Keratinocyte (primary cell): ENCODE measurements at regions not wholly inside any gene's neighbourhood (a gene's known extent, or its start where the extent isn't known, plus 50 kb on each side); places are given as distances from the start of the nearest gene placed in this dataset.

Source experiments
- DNase-seq: peaks from one replicate; pipeline ENCODE4 v3.0.0-alpha.2; 2011; ENCODE audit warnings: low read depth, missing footprints, low spot score
- FAIRE-seq: peaks from 2 replicates; lab custom pipeline; 2011; peaks lifted over from hg19 to GRCh38; lab: Jason Lieb, UNC
- H2AFZ ChIP-seq: 2 replicates; pipeline ENCODE4 v1.6.0; 2012; ENCODE audit warnings: low read length, control low read depth, inconsistent platforms; ENCODE audit not compliant: control insufficient read depth
- H3K27ac ChIP-seq: 2 replicates; pipeline ENCODE4 v1.5.1; 2011; ENCODE audit warnings: low read length; ENCODE audit not compliant: control insufficient read depth, insufficient read depth
- H3K27me3 ChIP-seq: 3 replicates; pipeline ENCODE4 v1.6.0; 2011; ENCODE audit warnings: low read length; ENCODE audit not compliant: control insufficient read depth, insufficient read depth; ENCODE audit errors: extremely low read depth
- H3K36me3 ChIP-seq, 2 experiments: 2 replicates in 1 of 2; 3 replicates in 1 of 2; pipeline ENCODE4 v1.5.1; 2011; ENCODE audit warnings: low read length in 2 of 2, mild to moderate bottlenecking in 1 of 2; ENCODE audit not compliant: control insufficient read depth in 2 of 2, insufficient read depth in 2 of 2; ENCODE audit errors: extremely low read depth in 1 of 2
- H3K4me1 ChIP-seq: 3 replicates; pipeline ENCODE4 v1.5.1; 2011; ENCODE audit warnings: low read length; ENCODE audit not compliant: control insufficient read depth, insufficient read depth; ENCODE audit errors: extremely low read depth
- H3K4me2 ChIP-seq: 3 replicates; pipeline ENCODE4 v1.6.0; 2011; ENCODE audit warnings: low read depth, low read length; ENCODE audit not compliant: control insufficient read depth, insufficient read depth; ENCODE audit errors: extremely low read depth
- H3K4me3 ChIP-seq, 3 experiments: fragments of 200-600 bp in 1 of 3; sonication (generic) in 1 of 3; 2 replicates in 2 of 3; 3 replicates in 1 of 3; pipeline ENCODE4 v1.5.1; 2011 to 2016; ENCODE audit warnings: low read length in 3 of 3, mild to moderate bottlenecking in 3 of 3, control low read depth in 2 of 3, inconsistent platforms in 1 of 3, low read depth in 1 of 3, mixed read lengths in 1 of 3, mixed run types in 1 of 3, moderate library complexity in 1 of 3; ENCODE audit not compliant: control insufficient read depth in 2 of 3, insufficient read depth in 2 of 3; ENCODE audit errors: extremely low read depth in 1 of 3
- H3K79me2 ChIP-seq: 2 replicates; pipeline ENCODE4 v1.6.0; 2012; ENCODE audit warnings: low read length; ENCODE audit not compliant: control insufficient read depth, insufficient read depth
- H3K9ac ChIP-seq: 3 replicates; pipeline ENCODE4 v1.6.0; 2011; ENCODE audit warnings: low read length; ENCODE audit not compliant: control insufficient read depth, insufficient read depth; ENCODE audit errors: extremely low read depth
- H3K9me1 ChIP-seq: 3 replicates; pipeline ENCODE4 v1.6.0; 2011; ENCODE audit warnings: low read length; ENCODE audit not compliant: control insufficient read depth, insufficient read depth; ENCODE audit errors: extremely low read depth
- H3K9me3 ChIP-seq: 2 replicates; pipeline ENCODE4 v1.5.1; 2012; ENCODE audit warnings: low read depth, low read length; ENCODE audit not compliant: control insufficient read depth
- H4K20me1 ChIP-seq: 3 replicates; pipeline ENCODE4 v1.6.0; 2011; ENCODE audit warnings: low read length; ENCODE audit not compliant: control insufficient read depth, insufficient read depth; ENCODE audit errors: extremely low read depth
- EZH2 ChIP-seq: IDR thresholded peaks from one replicate; pipeline ENCODE4 v1.6.1; 2012; ENCODE audit warnings: inconsistent platforms, mild to moderate bottlenecking, low read length, moderate library complexity
- dilution Hi-C: fragments of 300-500 bp; cut with MboI; formaldehyde crosslinking; loops from one replicate; pipeline ENCODE4 v1.7.0; 2020; ENCODE audit warnings: low sequenced_read_pairs; ENCODE audit not compliant: extremely low pct_ligation_motif_present
- TF ChIP-seq, protein P1 (sequence below), 3 experiments: IDR thresholded peaks in 1 of 3; conservative IDR thresholded peaks in 1 of 3; optimal IDR thresholded peaks in 1 of 3; 2 replicates in 2 of 3; 3 replicates in 1 of 3; pipeline versions ENCODE3 to v1.5.1; 2011; ENCODE audit warnings: low read length in 3 of 3, mild to moderate bottlenecking in 3 of 3, moderate library complexity in 2 of 3, control low read depth in 1 of 3, inconsistent platforms in 1 of 3; ENCODE audit not compliant: insufficient read depth in 2 of 3; ENCODE audit errors: extremely low read depth in 1 of 3

- Histone ChIP-seq H3K9me3 (peaks cover 3% of the 10 kb centered on the region), H3K79me2 (no peaks in the 10 kb centered on the region), H3K9ac (no peak overlapping the region), H4K20me1 (no peaks in the 10 kb centered on the region), H2AFZ (no peak overlapping the region), H3K27me3 (no peaks in the 10 kb centered on the region), H3K36me3 (no peaks in the 10 kb centered on the region), H3K27ac (no peak overlapping the region), H3K4me3 (no peak overlapping the region), H3K4me1 (no peaks in the 10 kb centered on the region), H3K9me1 (no peaks in the 10 kb centered on the region), H3K4me2 (no peak overlapping the region)
- dilution Hi-C loops = no loop called here
- FAIRE-seq = no peak
- DNase-seq = no peak
- TF ChIP-seq, protein P1, sequence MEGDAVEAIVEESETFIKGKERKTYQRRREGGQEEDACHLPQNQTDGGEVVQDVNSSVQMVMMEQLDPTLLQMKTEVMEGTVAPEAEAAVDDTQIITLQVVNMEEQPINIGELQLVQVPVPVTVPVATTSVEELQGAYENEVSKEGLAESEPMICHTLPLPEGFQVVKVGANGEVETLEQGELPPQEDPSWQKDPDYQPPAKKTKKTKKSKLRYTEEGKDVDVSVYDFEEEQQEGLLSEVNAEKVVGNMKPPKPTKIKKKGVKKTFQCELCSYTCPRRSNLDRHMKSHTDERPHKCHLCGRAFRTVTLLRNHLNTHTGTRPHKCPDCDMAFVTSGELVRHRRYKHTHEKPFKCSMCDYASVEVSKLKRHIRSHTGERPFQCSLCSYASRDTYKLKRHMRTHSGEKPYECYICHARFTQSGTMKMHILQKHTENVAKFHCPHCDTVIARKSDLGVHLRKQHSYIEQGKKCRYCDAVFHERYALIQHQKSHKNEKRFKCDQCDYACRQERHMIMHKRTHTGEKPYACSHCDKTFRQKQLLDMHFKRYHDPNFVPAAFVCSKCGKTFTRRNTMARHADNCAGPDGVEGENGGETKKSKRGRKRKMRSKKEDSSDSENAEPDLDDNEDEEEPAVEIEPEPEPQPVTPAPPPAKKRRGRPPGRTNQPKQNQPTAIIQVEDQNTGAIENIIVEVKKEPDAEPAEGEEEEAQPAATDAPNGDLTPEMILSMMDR (optimal IDR thresholded peaks at IDR 0.05 in 1 of 3, IDR thresholded peaks at IDR 0.05 in 1 of 3, conservative IDR thresholded peaks at IDR 0.05 in 1 of 3; ENCODE audit: extremely low read depth in 1 of 3, insufficient read depth in 2 of 3, low read length in 3 of 3) = no peak
Measured at GRCh38 chrX:40373025-40373424, 207.7 kb upstream of the ATP6AP2 start.

DNA sequence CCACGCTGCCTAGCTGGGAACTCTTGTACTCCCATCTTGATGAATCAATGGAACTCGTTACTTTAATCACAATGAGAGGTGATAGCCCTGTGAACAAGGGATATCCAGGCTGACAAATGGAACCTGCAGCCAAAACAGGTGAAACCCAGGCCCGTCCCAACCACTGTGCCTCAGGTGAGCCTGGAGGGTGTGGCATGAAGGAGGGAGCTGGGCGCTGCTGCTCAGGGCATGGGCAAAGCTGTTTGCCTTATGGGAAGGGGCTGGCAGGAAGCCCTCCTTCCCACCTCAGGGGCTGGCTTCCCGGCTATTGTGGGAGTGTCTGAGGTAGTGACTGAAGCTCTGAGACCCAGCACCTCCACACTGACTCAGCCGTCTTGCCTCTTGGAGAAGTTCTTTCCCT lies 209.4 kb upstream of the ATP6AP2 start:
- Histone ChIP-seq H4K20me1 (no peaks in the 10 kb centered on the region), H3K27ac (no peak overlapping the region), H3K79me2 (no peaks in the 10 kb centered on the region), H3K9ac (no peak overlapping the region), H3K27me3 (no peaks in the 10 kb centered on the region), H3K4me1 (no peaks in the 10 kb centered on the region), H3K9me3 (peaks cover 3% of the 10 kb centered on the region), H3K4me2 (no peak overlapping the region), H3K9me1 (no peaks in the 10 kb centered on the region), H3K36me3 (no peaks in the 10 kb centered on the region), H2AFZ (no peak overlapping the region), H3K4me3 (no peak overlapping the region)
- DNase-seq = no peak
- dilution Hi-C loops = no loop called here
- FAIRE-seq = no peak
- TF ChIP-seq, protein P1 (optimal IDR thresholded peaks at IDR 0.05 in 1 of 3, IDR thresholded peaks at IDR 0.05 in 1 of 3, conservative IDR thresholded peaks at IDR 0.05 in 1 of 3; ENCODE audit: extremely low read depth in 1 of 3, insufficient read depth in 2 of 3, low read length in 3 of 3) = no peak
- TF ChIP-seq EZH2 = no peak
